WI38 (cell line): ENCODE measurements at regions not wholly inside any gene's neighbourhood (a gene's known extent, or its start where the extent isn't known, plus 50 kb on each side); places are given as distances from the start of the nearest gene placed in this dataset.
A peak's percentile ranks its signal among the peaks of the same experiment; 100 is the strongest.

Experiments
- H3K4me3 ChIP-seq: 2 replicates; pipeline ENCODE4 v1.5.1; 2011; ENCODE audit warnings: low read depth, mild to moderate bottlenecking, control low read depth, low read length
- TF ChIP-seq, protein P1 (sequence below): IDR thresholded peaks from 2 replicates; pipeline ENCODE4 v1.5.1; 2012; ENCODE audit warnings: low read depth, mild to moderate bottlenecking, control low read depth, low read length

DNA sequence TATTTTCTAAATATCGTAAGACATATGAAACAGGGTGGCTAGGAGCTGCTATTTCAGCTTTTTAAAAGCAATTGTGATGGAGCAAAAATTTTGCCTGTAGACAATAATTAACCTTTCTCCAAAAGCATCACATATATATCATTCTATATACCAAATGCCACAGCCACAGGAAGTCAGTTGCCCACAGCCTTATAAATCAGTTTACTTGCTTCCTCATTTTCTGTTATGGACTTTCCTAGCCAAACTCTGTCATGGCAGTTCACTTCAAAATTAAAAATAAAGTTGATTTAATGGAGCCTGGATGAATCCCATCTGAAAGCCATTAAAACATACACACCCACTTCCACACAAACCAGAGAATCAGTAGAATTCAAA lies 93.4 kb upstream of the NHSL1 start:
- peak overlapping the region; percentile 53 for H3K4me3 ChIP-seq
- TF ChIP-seq, protein P1, sequence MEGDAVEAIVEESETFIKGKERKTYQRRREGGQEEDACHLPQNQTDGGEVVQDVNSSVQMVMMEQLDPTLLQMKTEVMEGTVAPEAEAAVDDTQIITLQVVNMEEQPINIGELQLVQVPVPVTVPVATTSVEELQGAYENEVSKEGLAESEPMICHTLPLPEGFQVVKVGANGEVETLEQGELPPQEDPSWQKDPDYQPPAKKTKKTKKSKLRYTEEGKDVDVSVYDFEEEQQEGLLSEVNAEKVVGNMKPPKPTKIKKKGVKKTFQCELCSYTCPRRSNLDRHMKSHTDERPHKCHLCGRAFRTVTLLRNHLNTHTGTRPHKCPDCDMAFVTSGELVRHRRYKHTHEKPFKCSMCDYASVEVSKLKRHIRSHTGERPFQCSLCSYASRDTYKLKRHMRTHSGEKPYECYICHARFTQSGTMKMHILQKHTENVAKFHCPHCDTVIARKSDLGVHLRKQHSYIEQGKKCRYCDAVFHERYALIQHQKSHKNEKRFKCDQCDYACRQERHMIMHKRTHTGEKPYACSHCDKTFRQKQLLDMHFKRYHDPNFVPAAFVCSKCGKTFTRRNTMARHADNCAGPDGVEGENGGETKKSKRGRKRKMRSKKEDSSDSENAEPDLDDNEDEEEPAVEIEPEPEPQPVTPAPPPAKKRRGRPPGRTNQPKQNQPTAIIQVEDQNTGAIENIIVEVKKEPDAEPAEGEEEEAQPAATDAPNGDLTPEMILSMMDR, result no peak

DNA sequence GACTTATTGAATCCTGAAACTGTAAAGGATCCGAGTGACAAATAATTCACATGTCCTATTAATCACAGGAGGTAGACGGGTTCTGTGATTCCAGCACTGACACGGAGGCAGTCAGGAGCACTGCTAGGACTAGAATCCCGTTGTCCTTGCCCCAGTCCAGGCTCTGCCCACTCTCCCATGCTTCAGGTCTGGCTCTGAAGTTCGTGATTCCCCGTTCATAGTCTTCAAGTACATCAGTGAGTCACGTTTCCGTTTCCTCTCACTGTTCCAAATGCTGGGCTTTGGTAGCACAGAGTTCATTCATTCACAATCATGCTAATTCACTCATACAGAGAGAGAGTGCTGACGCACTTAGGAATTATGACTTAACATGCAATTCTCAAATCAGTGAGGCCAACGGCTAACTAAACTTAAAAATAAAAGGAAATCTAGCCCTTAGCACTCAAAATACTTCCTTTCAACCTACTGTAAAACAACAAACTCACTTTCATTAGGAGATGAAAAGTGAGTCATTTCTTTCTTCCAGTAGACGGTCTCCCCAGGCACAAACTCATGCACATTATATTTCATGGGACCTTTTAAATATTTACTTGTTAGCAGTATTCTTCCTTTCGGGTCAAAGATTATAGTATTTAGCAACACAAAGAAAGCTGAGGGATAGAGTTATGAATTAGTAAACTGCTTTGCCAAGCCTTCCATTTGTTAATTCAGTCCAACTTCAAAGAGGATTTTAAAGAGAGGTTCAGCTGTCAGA lies 94.0 kb upstream of the NHSL1 start:
- TF ChIP-seq, protein P1, result no peak
- peak overlapping the region; percentile 53 for H3K4me3 ChIP-seq

DNA sequence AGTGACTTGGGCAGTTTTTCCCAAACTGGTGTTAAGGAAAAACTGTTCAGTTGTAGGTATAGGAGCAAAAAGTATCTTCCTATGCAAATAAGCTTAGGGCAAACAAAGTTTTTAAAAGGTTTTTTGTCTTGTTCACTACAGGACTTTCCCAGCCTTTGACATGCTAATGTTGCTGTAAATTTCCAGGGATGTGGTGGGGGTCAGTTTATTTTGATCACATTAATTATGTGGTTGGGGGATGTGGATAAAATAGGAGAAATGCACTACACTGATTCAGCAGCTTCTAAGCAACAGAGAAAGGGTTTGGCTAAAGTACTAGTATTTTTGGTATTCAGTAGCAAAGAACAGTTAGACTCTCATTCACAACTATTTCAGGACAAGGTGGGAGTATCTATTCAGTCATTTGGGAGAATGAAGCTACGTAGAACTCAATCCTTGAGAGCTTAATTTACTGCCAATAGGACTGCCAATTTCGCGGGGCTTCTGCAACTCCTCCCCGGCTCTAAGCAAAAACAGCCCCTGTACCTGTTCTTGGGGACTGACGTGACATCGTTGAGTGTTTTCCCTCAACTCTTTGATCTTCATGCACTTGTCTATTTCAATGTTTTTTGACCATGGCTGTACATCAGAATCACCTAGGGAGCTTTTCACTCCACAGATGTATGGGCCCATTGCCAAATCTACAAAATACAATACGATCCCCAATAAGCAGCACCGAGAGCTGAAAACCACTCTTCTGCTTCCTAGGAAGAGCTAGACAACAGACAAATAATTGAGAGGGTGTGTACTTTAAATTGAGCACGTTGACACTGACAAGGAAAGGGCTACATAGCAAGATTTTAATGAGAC lies 94.8 kb upstream of the NHSL1 start:
- TF ChIP-seq, protein P1, result no peak
- H3K4me3 ChIP-seq, result peak overlapping the region; percentile 53

DNA sequence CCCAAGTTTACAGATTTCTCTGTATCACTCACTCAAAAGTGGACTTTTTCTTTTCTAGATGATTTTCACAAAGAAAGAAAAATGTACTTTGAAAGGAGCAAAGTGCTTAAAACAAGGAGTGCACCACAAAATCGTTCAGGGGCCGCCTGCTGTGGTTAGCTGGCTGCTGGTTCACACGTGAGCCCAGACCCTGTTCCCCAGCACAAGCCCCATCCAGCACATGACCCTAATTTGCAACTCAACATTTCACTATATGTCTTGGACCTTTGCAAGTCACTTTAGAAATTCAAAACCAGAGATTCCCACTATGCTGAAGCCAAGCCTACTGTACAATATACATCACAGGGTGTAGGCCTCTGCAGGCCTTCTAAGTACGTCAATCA lies 95.5 kb upstream of the NHSL1 start:
- H3K4me3 ChIP-seq, result no peak overlapping the region
- TF ChIP-seq, protein P1, result no peak

DNA sequence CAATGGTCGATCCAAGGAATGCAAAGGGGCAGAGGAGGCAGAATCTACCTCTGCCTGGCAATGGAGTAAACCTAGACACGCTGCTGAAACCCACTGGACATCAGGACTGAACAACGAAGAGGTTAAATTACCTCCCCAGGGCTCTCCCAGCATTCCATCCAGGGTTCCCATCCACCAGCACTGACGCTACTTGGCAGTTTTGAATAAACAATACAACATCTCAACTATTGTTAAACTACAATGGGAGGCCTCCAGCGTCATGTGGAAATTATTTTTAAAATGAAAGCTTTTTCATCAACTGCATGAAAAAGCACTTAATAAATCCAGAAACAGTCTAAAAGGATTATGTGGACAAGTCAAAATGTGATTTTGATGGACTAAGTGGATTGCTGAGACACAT lies 96.8 kb upstream of the NHSL1 start:
- TF ChIP-seq, protein P1, result no peak
- no peak overlapping the region for H3K4me3 ChIP-seq

DNA sequence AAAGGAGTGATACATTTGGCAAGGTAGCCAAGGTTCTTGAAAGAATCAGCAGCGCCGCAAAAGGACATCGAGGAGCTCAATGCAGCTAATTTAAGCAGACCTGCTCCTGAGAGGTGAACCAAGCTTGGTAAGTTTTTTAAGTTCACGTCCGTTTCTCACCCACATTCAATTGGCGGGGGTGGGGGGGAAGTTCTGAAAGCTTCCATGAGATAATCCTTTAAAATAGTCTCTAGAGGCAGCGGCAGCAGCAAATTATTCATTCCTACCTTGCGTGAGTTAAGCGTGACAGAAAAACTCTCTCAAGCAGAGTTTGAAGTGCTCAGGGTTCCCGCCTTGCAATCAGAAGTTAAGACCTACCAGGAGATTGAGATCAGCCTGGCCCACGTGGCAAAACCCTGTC lies 97.3 kb upstream of the NHSL1 start:
- no peak overlapping the region for H3K4me3 ChIP-seq
- TF ChIP-seq, protein P1, result no peak

DNA sequence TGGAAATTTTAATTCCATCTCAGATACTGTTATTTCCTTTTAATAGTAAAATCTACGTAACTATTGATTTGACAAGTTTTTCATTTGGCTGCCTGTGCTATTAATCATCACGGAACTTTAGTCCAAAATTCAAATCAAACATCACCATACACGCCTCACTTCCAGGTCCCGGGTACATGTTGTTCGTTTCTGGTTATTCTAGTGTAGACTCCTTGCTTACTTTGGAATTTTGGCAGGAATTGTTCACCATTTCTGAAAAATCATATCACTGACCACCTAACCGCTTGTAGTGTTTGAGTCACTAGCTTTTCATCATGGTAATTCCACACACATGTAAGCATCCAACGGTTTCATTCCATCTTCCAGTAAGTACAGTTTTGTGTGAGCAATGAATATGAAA lies 98.0 kb upstream of the NHSL1 start:
- no peak overlapping the region for H3K4me3 ChIP-seq
- TF ChIP-seq, protein P1, result no peak
